NCI-H526 (cell line): ENCODE measurements at regions not wholly inside any gene's neighbourhood (a gene's known extent, or its start where the extent isn't known, plus 50 kb on each side); places are given as distances from the start of the nearest gene placed in this dataset.
"Not testable (repeated sequence)": the region's sequence is repeated elsewhere in the genome, so short reads cannot be mapped to it uniquely, and the experiment has no call there.

ENCODE experiments used
- DNase-seq, 2 experiments: peaks; one replicate each; lab custom pipeline; 2025; lab: John Stamatoyannopoulos, UW

- no peak for DNase-seq
Measured at GRCh38 chr7:34486371-34486770, 171.6 kb upstream of the NPSR1 start.

- no peak for DNase-seq
Measured at GRCh38 chr7:34487391-34488115, 170.5 kb upstream of the NPSR1 start.

GRCh38 chr7:34488766-34489165 lies 169.3 kb upstream of the NPSR1 start:
- DNase-seq = no peak

DNA sequence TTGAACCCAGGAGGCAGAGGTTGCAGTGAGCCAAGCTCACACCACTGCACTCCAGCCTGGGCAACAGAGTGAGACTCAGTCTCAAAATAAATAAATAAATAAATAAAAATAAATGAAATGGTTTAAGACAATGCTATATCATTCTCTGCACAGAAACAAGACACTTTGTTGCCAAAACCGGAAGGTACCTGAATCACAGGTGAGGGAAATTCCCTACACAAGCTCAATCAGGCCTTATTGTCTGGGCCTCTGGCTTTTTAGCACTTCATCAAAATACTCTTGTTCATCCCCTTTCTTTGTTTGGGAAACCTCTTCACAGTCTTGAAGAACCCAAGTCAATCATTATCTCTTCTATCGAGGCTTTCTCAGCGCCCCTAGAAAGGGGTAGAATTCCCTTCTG lies 166.1 kb upstream of the NPSR1 start:
- no peak for DNase-seq

DNA sequence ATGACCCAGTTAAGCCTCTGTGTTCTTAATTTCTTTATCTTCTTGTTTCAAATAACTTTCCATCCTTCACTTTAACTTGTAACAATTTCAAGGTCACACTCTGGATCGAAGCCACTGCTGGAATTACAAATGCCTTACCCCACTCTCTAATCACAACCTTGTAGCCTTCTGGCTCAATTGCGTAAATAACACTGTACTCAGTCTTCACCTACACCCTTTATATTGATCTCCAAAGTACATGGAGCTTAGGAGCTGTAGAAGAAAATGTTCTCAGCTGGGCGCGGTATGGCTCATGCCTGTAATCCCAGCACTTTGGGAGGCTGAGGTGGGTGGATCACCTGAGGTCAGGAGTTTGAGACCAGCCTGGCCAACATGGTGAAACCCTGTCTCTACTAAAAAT lies 164.3 kb upstream of the NPSR1 start:
- DNase-seq = no peak

DNA sequence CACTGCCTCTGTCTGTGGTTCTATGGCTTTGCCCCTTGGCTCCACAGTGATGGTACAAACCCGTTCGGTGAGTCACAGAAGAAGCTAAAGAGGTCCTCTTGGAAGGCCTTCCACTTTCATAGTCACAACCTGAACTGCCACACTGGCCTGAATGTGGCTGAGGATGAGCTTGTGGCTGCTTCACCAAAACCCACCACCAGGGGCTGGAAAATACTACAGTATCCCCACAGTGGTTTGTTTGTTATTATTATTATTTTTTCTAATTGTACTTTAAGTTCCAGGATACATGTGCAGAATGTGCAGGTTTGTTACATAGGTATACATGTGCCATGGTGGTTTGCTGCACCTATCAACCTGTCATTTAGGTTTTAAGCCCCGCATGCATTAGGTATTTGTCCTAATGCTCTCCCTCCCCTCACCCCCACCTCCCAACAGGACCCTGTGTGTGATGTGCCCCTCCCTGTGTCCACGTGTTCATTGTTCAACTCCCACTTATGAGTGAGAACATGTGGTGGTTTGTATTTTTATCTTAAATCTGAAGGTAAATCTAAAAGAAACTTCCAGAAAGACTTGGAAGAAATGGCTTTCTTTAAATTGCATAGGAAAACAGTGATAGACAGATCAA lies 160.8 kb upstream of the NPSR1 start:
- no peak for DNase-seq

DNA sequence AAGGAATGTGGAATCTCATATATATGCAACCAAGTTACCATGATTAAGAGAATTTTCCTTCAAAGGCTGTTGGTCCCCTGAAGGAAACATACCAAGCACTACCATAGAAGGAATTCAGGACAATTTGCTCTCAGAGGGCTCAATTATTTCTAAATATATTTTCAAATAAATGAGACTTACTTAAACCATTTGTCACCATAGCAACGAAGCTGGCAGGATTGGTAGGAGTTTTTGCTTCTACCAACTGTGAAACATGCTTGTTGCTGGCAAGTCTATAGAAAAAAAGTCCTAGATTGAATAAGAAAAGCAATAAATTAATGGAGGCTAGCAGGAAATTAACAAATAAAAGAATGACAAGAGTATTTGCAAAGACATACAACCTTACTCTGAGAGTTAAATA lies 156.9 kb upstream of the NPSR1 start:
- DNase-seq = no peak

DNA sequence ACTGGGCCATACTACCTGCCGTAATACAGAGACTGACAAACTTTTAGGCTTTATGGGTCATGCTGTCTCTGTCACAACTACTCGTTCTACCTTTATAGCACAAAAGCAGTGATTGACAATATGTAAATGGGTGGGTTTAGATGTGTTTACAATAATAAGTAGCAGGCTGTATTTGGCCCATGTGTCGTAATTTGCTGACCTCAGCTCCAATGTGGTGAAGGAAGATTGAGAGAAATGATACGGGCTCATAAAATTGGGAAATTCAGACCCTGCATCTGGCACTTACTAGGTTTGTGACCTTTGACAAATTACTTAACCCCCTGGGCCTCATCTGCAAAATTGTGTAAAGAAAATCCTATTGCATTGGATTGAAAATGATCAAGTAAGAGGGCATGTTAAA lies 150.8 kb upstream of the NPSR1 start:
- DNase-seq = no peak

- DNase-seq = no peak
Measured at GRCh38 chr7:34523226-34523918, 134.6 kb upstream of the NPSR1 start.

DNA sequence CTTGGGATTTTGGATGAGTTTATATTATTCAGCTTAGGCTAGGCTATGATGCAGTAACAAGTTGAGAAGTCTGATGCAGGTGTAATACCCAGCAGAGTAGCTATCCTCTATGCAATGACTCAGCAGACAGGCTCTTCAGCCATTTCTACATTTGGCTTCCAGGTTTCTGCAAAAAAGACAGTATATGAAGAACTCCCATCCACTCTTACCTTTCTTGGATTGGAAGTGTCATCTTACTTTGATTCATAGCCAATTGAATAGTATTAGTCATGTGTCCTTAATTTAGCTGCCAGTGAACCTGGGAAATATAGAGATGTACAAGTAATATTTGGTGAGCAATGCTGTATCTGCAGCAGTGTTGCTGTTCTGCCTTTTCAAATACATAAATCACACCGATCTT lies 127.8 kb upstream of the NPSR1 start:
- no peak for DNase-seq

DNA sequence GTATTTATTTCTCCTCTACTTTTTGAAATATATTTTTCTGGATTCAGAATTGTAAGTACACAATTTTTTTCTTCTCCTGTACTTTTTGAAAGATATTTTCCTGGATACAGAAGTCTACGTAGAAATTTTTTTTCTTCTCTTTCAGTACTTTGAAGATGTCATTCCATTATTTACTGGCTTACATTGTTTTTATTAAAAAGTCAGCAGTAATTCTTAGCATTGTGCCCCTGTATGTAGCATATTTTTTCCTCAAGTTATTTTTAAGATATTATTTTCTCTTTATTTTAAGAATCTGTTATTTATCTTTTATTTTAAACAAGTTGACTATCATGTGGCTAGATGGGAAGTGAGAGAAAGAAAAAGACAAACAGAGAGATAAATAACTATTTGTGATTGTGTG lies 119.0 kb upstream of the NPSR1 start:
- no peak for DNase-seq

GRCh38 chr7:34544621-34545020 lies 113.4 kb upstream of the NPSR1 start:
- no peak for DNase-seq

DNA sequence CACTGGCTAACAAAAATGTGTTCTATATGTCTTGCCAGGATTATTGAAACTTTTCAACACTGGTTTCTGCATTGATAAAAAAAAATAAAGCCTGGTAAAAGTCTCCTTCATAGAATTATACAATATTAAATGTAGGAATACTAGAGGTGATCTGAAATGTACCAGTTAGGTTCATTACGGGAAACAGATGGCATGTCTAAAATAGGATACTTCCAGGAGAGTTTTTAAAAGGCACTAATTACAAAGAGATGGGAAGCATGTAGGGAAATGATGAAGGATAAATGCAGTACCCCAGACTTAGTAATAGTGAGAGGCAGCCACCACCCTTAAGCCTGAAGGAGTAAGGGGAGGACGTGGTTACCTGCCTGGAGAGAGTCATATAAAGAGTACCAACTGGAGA lies 107.0 kb upstream of the NPSR1 start:
- DNase-seq = no peak

- no peak for DNase-seq
Measured at GRCh38 chr7:34552502-34552901, 105.5 kb upstream of the NPSR1 start.

GRCh38 chr7:34558022-34558421 lies 100.0 kb upstream of the NPSR1 start:
- no peak for DNase-seq

DNA sequence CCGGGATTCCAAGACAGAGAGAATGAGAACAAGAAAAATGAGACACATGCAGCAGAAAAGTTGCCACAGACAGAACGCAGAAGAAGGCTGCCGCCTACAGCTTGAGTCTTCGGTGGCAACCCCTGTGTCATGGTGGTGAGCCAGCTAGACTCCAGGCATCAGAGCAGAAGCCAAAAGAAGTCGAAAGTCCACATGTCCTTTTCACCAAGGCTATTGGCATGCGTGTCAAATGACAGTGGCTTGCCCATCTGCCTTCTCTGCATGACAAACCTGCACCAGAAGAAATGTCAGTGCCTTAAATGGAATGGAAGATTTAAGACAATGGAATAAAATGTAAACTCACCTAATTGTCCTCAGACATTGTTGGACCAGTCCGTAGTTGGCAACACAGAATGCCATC lies 93.9 kb upstream of the NPSR1 start:
- DNase-seq = no peak

DNA sequence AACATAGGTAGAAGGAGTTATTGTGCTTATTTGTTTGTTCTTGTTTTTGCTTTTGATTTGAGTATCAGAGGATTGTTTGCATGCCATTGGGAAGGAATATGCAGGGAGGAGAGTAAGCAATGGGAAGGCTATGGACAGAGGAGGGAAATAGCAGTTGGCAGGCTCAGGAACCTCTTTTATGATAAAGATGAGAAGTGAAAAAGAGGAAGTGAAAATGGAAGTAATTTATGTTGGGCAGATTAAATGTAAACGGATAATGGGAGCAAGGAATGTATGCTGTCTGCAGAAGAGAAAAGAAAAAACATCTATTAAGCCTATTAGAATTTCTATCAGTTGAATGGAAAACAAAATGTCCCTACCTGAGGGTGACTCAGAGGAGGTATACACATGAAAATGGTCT lies 90.1 kb upstream of the NPSR1 start:
- DNase-seq = no peak

- DNase-seq = no peak
Measured at GRCh38 chr7:34569975-34570699, 87.9 kb upstream of the NPSR1 start.

DNA sequence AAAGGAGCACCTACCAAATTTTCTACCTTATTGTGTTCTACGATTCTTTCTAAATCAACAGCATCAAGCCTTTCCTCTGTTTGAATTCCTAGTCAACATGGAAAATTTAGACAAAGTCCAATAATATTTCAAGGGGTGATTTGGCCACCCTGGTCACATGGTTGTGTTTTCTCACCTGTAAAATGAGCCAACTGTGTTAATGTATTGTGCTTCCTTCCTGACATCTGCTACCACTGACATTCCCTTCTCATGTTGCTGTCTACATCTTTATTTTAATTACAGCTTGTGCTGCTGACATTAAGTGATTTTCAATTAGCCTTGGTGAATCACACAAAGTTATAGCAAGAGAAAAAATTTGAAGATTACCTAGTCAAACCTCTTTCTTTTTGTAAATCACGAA lies 83.0 kb upstream of the NPSR1 start:
- no peak for DNase-seq

DNA sequence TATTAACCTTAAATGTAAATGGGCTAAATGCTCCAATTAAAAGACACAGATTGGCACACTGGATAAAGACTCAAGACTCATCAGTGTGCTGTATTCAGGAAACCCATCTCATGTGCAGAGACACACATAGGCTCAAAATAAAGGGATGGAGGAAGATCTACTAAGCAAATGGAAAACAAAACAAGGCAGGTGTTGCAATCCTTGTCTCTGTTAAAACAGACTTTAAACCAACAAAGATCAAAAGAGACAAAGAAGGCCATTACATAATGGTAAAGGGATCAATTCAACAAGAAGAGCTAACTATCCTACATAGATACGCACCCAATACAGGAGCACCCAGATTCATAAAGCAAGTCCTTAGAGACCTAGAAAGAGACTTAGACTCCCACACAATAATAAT lies 80.1 kb upstream of the NPSR1 start:
- not testable (repeated sequence) for DNase-seq

DNA sequence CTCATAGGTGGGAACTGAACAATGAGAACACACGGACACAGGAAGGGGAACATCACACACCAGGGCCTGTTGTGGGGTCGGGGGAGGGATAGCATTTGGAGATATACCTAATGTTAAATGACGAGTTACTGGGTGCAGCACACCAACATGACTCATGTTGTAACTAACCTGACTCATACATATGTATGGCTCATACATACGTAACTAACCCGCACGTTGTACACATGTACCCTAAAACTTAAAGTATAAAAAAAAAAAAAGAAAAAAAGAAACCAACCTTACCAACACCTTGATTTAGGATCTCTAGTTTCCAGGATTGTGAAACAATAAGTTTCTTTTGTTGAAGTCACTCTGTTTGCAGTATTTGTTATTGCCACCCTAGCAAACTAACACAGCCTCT lies 76.3 kb upstream of the NPSR1 start:
- DNase-seq = not testable (repeated sequence)

DNA sequence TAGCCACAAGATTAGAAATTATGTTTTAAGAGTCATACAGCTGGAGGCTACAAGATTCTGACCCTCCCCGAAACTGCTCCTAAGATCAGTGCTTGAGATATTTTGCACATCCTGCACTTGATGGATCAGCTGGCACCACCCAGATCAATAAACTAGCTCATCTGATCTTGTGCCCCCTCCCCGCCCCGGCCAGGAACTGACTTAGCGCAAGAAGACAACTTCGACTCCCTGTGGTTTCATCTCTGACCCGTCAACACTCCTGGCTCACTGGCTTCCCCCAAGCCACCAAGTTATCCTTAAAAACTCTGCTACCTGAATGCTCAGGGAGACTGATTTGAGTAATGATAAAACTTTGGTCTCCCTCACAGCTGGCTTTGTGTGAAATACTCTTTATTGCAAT lies 73.5 kb upstream of the NPSR1 start:
- no peak for DNase-seq

DNA sequence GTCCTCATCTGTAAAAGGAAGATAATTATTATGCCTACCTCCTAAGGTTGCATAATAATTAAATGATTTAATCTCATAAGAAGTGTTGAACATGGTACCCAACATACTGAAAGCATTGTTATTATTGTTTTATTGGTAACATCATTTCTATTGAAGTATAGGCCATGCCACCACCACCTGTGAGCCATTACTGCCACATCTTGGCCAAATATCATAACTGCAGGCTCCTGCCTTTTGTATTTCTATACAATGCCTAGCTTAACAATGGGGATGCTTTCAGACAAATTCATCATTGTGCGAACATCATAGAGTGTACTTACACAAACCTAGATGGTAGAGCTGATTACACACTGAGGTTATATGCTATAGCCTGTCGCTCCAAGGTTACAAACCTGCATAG lies 61.1 kb upstream of the NPSR1 start:
- DNase-seq = peak in 1 of 2 experiments; percentile 0
